RWPE1 (cell line): ENCODE measurements at regions not wholly inside any gene's neighbourhood (a gene's known extent, or its start where the extent isn't known, plus 50 kb on each side); places are given as distances from the start of the nearest gene placed in this dataset.

Experiments
- CTCF ChIA-PET: fragments of 350-600 bp; sonication (Branson Sonifier 250); formaldehyde crosslinking; extraction: SDS; loops from one replicate; lab custom pipeline; 2021; lab: Yijun Ruan, JAX
- POLR2A ChIA-PET: fragments of 400-600 bp; formaldehyde crosslinking; extraction: SDS; loops from one replicate; lab custom pipeline; 2020; ENCODE audit warnings: antibody characterized with exemption; ENCODE audit not compliant: low non-redundant PET; lab: Yijun Ruan, JAX
- DNase-seq: peaks from one replicate; pipeline ENCODE4 v3.0.0; 2012; ENCODE audit warnings: low spot score
- H3K27ac ChIP-seq: fragments of 450-650 bp; 2 replicates; pipeline ENCODE4 v1.5.1; 2017
- TF ChIP-seq, protein P1 (sequence below): fragments of 450-650 bp; conservative IDR thresholded peaks from 2 replicates; pipeline ENCODE4 v1.5.1; 2017; ENCODE audit warnings: low read depth, mild to moderate bottlenecking

DNA sequence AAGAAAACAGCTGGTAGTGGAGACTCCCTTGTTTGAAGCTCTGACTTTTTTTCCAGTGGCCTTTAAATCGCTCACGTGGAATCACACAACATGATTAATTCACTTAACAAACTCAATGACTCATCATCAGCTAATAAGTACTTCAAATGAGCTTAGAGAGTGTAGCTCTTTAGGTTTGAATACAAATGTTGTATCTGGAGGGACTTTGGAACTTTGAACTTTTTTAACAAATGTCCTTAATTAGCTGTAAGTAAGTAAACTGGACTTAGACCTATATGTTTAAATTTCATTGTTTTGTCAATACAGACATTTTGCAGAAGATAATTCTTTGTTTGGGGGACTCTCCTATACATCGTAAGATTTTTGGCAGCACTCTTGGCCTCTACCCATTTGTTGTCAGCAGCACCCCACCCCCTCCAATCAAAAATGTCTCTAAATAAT is 581.1 kb downstream of the SPRY1 start:
- POLR2A ChIA-PET: no interaction called here
- DNase-seq: no peak
- TF ChIP-seq, protein P1, sequence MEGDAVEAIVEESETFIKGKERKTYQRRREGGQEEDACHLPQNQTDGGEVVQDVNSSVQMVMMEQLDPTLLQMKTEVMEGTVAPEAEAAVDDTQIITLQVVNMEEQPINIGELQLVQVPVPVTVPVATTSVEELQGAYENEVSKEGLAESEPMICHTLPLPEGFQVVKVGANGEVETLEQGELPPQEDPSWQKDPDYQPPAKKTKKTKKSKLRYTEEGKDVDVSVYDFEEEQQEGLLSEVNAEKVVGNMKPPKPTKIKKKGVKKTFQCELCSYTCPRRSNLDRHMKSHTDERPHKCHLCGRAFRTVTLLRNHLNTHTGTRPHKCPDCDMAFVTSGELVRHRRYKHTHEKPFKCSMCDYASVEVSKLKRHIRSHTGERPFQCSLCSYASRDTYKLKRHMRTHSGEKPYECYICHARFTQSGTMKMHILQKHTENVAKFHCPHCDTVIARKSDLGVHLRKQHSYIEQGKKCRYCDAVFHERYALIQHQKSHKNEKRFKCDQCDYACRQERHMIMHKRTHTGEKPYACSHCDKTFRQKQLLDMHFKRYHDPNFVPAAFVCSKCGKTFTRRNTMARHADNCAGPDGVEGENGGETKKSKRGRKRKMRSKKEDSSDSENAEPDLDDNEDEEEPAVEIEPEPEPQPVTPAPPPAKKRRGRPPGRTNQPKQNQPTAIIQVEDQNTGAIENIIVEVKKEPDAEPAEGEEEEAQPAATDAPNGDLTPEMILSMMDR: no peak
- no peak overlapping the region for H3K27ac ChIP-seq
- CTCF ChIA-PET: no interaction called here

DNA sequence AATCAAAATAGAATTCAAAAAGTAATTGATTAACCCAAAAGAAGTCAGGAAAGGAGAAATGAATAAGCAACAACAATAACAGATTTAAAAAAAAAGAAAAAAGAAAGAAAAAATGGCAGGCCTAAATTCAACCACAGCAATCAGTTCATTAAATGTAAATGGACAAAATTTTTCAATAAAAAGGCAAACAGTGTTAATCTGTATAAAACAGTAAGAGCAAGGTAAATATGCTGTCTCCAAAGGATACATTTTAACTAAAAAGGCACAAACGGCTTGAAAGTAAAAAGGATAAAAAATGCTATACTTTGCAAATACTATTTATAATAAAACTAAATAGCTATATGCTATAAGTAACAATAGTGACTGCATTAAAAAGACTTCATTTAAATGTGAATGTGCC is 582.0 kb downstream of the SPRY1 start:
- DNase-seq: no peak
- no peak overlapping the region for H3K27ac ChIP-seq
- CTCF ChIA-PET: no interaction called here
- POLR2A ChIA-PET: no interaction called here
- TF ChIP-seq, protein P1: no peak

DNA sequence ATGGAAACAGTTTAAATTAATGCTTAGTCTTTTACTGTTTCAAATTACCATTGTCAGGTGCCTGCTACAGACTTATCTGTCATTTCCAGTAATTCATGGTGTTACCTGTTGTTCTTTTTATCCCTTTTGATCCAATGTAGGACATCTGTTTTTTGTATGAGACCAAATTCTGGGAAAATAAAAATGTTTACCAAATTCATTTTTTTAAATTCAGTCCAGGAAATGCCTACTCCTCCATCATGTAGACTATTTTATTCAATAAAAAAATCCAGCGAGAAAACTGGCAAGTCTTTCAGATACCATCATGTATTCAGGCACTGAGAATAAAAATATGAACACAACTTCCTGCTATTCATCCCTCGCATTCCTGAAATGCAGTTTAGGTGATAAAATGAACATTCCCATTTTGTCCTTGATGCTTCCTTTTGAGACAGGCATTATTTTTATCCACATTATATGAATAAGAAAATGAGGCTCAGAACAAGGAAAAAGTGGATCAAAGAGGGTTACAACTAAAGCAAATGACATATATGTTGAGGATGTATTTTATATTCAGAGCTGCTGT is 584.2 kb downstream of the SPRY1 start:
- TF ChIP-seq, protein P1: no peak
- CTCF ChIA-PET: no interaction called here

DNA sequence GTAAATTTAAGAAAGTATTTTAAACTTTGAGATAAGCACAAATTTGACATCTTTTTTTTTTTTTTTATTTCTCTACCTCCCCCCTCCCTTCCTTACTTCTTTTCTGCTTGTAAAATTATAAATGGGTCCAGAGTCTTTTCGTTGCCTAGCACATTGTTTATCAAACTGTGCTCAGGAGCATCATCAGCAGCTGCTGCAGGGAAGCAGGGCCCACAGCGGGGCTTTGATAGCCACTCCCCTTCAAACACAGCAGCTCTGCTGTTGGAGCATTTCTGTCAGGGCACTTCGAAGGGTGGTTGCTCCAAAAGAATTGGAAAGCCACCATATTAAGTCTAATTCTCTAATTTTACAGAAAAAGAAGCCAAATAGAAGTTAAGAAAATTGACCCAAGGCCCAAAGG is 588.3 kb downstream of the SPRY1 start:
- POLR2A ChIA-PET: no interaction called here
- TF ChIP-seq, protein P1: no peak
- no peak overlapping the region for H3K27ac ChIP-seq
- CTCF ChIA-PET: interaction anchor here (0.7 kb wide), 1 partner anchor 1906 kb away, joined by 8 read pairs; no protein-coding TSS in a partner anchor
- no peak for DNase-seq

More for the DNA sequence above, 584.2 kb downstream of the SPRY1 start:
- no peak overlapping the region for H3K27ac ChIP-seq
- POLR2A ChIA-PET: no interaction called here
- DNase-seq: no peak

DNA sequence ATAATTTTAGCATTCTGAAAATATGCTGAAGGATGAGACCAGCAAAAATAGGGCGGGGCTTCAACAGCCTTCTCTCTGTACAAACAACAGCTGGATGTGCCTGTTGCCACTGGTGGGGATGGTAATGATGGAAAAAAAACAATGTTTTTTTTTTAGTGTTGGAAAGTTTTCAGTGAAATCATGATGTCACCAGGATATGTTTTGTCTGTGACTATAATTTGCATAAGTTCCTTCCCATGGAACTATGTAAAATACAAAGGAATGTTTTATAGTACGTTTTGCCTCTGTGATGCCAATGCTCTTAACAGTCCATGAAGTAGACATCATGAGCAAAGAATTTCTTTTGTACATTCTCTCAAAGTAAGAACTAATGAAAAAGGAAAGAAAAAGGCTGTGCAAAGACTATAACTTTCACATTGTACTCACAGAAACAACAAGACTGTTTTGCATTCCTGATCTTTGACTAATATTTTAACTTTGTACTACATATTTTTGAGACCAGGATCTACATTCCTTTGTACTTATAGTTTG is 589.7 kb downstream of the SPRY1 start:
- DNase-seq: peak; percentile 25
- POLR2A ChIA-PET: no interaction called here
- TF ChIP-seq, protein P1: no peak
- CTCF ChIA-PET: interaction anchor here (0.6 kb wide), 2 partner anchors 73 to 184 kb away, joined by 3 to 8 read pairs; no protein-coding TSS in a partner anchor
- no peak overlapping the region for H3K27ac ChIP-seq

DNA sequence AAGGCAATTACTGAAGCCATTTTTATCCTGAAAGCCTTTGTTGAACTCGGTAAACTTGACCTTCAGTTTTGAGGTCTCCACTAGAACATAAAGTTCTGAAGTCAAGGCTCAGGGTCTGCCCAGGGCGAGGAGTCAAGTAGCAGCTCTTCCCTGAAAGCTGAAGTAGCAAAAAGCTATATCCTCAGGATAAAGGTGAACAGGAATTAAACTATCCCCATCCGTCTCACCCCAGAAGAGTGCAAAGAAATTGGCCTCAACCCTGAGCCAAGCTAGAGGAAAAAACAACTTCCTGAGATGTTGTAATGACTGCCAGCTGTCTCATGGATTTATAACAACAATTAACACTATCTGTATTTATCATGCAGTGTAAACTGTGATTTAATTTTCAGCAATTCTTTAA is 590.8 kb downstream of the SPRY1 start:
- ChIA-PET CTCF (interaction anchor here (0.7 kb wide), 1 partner anchor 22 kb away, joined by 3 read pairs; no protein-coding TSS in a partner anchor), POLR2A (no interaction called here)
- DNase-seq: no peak
- TF ChIP-seq, protein P1: no peak
- H3K27ac ChIP-seq: no peak overlapping the region
